ENCODE measurements at regions not wholly inside any gene's neighbourhood (a gene's known extent, or its start where the extent isn't known, plus 50 kb on each side); places are given as distances from the start of the nearest gene placed in this dataset.

DNA sequence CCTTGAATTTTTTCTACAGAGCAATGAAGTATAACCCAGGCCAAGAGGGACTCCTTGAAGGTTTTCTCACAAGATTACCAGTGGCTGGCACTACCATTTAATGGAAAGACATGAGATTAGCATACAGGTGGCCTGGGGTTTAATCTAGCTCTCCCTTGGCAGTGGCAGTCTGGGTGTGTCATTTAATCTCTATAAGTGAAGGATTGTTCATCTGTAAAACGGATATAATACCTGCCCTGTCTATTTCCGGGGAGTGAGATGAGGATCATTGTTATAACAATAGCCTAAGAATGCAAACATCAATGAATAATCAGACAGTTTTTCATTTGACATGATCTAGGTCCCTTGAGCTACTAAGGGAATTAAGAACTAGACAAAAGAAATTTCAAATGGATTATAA, 168.7 kb upstream of the CPNE8 start:
- no peak for TF ChIP-seq EZH2 (IDR thresholded peaks at IDR 0.05)
- no peak for TF ChIP-seq ZNF274 (IDR thresholded peaks at IDR 0.05; ENCODE audit: low read depth, low read length)
- no peak for TF ChIP-seq CTCF (IDR thresholded peaks at IDR 0.05 in 2 of 3, conservative IDR thresholded peaks at IDR 0.05 in 1 of 3; ENCODE audit: borderline replicate concordance in 1 of 3, insufficient read depth in 1 of 3, low read depth in 2 of 3, low read length in 2 of 3)
- TF ChIP-seq RAD21 (IDR thresholded peaks at IDR 0.05; ENCODE audit: low read depth): no peak
- no peak for TF ChIP-seq CEBPB (IDR thresholded peaks at IDR 0.05; ENCODE audit: low read depth)
- no peak for TF ChIP-seq ZBTB33 (IDR thresholded peaks at IDR 0.05; ENCODE audit: extremely low read depth, insufficient replicate concordance, low read length)
- TF ChIP-seq TCF7L2 (IDR thresholded peaks at IDR 0.05; ENCODE audit: borderline replicate concordance, extremely low read depth, insufficient read depth, insufficient read length): no peak
- no peak for TF ChIP-seq EGR1 (IDR thresholded peaks at IDR 0.05; ENCODE audit: low read depth)
- no peak for TF ChIP-seq POLR2A (IDR thresholded peaks at IDR 0.05; ENCODE audit: borderline replicate concordance, extremely low read depth, insufficient read depth, insufficient read length)
- TF ChIP-seq, protein P1, sequence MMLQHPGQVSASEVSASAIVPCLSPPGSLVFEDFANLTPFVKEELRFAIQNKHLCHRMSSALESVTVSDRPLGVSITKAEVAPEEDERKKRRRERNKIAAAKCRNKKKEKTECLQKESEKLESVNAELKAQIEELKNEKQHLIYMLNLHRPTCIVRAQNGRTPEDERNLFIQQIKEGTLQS (IDR thresholded peaks at IDR 0.05): no peak
- TF ChIP-seq SIN3A (IDR thresholded peaks at IDR 0.05; ENCODE audit: low read depth): no peak
- TF ChIP-seq REST (IDR thresholded peaks at IDR 0.05; ENCODE audit: low read depth): no peak
